Central memory CD4-positive, alpha-beta T cell (primary cell): ENCODE measurements at regions not wholly inside any gene's neighbourhood (a gene's known extent, or its start where the extent isn't known, plus 50 kb on each side); places are given as distances from the start of the nearest gene placed in this dataset.
"Not testable (repeated sequence)": the region's sequence is repeated elsewhere in the genome, so short reads cannot be mapped to it uniquely, and the experiment has no call there.

Experiments
- DNase-seq: peaks from one replicate; pipeline ENCODE4 v3.0.0; 2022

- DNase-seq: no peak
These were observed 122.3 kb upstream of the TMEM164 start for GRCh38 chrX:109880629-109881028.

GRCh38 chrX:109886122-109886761, 116.7 kb upstream of the TMEM164 start:
- DNase-seq: no peak

- DNase-seq: no peak
These were observed 113.5 kb upstream of the TMEM164 start for GRCh38 chrX:109889289-109890006.

GRCh38 chrX:109890300-109890699, 112.6 kb upstream of the TMEM164 start:
- no peak for DNase-seq

DNA sequence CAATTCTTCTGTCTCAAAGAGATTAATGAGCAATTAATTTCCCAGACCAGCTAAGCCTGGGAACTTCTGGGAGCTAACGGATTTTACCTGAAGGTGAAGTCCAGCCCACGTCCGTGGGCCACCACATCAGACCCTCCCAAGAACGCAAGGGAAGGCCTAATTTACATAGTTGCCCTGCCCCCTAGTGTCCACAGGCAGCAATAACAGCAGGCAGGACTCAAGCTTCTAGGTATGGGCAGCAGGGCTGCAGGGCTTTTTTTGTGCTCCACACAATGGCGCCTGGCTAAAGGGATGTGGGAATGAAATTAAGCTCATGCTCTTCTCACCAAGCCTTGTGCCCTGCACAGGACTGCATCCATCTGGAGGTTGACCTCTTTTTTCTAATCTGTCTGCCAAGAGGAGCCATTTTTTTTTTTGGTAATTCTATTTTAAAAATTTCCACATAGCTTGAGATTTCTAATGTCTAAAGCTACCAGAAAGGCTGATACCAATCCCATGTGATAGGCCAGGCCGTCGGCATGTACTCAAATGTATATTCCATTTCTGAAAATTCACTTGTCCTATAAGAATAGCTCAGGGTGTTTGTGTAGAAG, 111.9 kb upstream of the TMEM164 start:
- DNase-seq: peak; percentile 33

DNA sequence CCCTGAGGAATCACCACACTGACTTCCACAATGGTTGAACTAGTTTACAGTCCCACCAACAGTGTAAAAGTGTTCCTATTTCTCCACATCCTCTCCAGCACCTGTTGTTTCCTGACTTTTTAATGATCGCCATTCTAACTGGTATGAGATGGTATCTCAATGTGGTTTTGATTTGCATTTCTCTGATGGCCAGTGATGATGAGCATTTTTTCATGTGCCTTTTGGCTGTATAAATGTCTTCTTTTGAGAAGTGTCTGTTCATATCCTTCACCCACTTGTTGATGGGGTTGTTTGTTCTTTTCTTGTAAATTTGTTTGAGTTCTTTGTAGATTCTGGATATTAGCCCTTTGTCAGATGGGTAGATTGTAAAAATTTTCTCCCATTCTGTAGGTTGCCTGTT, 106.9 kb upstream of the TMEM164 start:
- not testable (repeated sequence) for DNase-seq

- no peak for DNase-seq
These were observed 100.2 kb upstream of the TMEM164 start for GRCh38 chrX:109902665-109903064.

DNA sequence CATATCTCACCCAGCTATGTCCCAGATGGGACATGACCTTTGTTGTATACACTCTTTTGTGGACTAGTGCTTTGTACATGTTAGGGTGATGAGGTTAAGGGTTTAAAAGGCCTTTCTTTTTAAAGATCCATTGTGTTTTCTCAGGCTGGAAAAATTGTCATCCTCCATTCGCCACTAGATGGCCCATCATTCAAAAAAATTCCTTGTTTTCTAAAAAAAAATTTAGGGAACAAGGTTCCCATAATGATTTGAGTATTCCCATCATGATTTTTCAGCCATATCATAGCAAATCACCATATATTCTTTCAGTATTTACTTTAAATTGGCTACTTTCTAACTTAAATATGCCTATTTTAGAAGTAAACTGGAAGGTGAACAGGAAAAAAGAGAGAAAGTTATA, 91.9 kb upstream of the TMEM164 start:
- no peak for DNase-seq

DNA sequence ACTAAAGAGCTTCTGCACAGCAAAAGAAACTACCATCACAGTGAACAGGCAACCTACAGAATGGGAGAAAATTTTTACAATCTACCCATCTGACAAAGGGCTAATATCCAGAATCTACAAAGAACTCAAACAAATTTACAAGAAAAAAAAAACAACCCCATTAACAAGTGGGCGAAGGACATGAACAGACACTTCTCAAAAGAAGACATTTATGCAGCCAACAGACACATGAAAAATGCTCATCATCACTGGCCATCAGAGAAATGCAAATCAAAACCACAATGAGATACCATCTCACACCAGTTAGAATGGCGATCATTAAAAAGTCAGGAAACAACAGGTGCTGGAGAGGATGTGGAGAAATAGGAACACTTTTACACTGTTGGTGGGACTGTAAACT, 89.9 kb upstream of the TMEM164 start:
- not testable (repeated sequence) for DNase-seq

DNA sequence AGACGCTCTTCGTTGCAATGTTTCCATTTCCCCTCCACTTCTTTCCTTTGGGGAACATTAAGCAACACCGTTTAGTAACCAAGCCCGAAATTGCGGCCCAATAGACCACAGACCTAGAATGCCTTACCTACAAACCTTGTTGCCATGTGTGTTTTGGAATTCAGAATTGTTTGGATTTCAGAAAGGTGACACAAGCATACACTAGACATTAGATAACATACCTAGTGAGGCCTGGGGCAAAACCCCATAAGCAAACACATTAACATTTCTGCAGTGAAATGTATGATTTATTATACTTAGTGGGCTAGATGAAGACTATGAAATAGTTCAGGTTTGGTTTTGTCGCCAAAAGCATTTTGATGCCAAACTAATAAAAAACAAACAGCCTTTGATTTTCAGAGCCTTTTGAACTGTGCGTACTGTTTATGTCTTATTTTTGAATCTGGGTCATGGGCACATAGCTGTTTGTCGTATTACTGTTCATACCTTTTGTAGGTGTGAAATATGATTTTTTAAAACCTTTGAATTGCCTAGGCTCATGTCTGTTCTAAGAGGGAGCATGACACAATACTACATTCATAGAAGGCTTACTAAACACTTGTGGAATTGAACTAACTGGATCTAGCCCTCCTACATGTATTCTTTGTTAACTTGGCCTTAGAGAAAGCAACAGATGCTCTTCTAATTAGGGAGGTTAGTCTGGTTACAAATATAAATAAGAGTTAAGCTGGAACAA, 88.6 kb upstream of the TMEM164 start:
- DNase-seq: no peak

- DNase-seq: no peak
These were observed 84.2 kb upstream of the TMEM164 start for GRCh38 chrX:109918753-109919152.

DNA sequence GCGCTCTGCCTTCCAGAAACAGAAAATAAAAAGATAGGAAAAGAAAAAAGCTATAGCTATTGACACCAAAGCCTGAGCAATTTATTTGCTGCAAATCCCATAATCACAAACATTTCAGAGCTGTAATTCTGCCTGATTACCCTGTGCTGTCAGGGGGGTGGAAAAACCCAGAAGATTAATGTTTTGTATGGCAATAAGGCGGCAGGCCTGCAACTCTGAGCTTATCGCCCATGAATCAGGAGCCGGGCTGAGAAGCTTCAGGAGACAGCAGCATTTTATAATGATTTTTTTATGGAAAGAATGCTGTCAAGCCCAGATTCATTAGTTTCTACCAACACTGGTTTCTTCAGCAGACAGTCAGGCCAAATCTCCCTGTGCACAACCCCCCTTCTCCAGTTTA, 82.6 kb upstream of the TMEM164 start:
- no peak for DNase-seq

- no peak for DNase-seq
These were observed 82.0 kb upstream of the TMEM164 start for GRCh38 chrX:109920868-109921267.

DNA sequence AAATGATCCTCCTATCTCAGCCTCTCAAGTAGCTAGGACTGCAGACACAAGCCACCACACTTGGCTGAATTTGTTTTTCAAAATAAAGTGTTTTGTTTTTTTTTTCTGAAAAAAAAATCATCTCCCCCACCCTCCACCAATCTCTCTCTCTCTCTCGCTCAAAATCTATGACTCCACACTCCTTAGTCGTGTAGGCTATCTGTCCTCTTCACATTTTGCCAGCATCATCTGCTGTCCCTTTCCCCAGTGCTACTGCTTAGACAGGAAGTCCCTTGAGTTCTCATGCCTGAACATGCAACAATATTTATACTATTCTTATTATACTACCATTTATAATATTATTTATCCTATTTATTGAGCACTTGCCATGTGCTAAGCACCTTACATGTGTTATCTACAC, 80.7 kb upstream of the TMEM164 start:
- no peak for DNase-seq

GRCh38 chrX:109925003-109925402, 77.9 kb upstream of the TMEM164 start:
- not testable (repeated sequence) for DNase-seq

GRCh38 chrX:109925656-109926055, 77.3 kb upstream of the TMEM164 start:
- no peak for DNase-seq

DNA sequence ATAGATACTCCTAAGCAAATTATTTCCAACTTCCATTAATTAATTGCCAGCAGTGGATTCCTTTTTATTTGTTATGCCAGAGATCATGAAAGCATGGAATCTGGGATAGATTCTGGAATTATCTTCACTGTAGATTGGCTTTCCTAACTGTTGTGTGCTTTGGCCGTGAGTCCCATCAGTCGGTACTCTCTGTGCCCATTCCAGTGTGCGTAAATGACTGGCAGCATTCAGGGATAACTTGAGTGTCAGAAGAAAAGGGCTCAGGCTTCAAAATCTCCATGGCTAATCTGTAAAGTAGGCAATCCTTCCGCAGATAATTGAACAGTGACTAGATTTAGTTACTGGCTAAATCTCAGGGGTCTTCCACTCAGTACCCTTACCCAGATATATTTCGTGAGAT, 76.8 kb upstream of the TMEM164 start:
- no peak for DNase-seq

DNA sequence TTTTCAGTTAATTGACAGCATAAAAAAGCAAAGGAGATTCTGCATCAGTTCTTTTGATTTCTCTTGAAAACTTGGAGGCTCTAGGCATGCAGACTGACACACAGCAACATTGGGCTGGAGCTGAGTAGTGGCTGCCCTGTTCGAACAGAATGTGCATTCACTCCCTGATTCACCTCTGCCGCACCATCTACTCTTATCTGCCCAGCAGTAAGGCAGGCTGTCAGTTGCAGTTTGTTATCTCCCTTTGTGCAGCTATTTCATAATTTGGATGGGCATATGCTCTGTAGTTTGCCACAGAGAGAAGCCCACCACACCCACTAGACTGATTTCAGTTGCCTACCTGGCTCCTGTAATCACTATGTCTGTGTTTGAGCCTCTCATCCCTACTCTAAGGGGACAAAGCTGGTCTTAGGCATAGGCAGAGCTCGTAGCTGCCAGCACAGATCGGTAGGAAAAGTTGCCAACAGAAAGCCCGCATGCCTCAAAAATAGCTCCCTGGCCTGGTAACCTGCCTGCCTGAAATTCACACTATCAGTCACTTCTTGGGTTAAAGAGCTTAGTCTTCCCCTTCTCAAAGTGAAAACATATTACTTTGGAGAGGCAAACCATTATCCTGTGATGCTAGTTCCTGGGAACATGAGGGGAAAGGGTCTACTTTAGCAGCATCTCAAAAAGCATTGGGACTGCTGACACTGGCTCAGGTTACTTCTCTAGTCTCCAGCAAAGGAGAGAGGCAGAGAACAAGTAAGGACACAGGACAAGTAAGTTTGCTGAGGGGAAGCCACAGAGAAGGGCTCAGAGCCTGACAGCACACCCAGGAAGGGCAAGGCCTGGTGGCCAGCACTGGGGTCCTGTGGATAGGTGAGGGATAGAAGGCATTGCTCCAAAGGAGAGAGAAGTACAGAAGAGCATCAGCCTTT, 75.9 kb upstream of the TMEM164 start:
- no peak for DNase-seq

- DNase-seq: no peak
These were observed 75.1 kb upstream of the TMEM164 start for GRCh38 chrX:109927663-109928273.

- no peak for DNase-seq
These were observed 74.1 kb upstream of the TMEM164 start for GRCh38 chrX:109928596-109929335.

- no peak for DNase-seq
These were observed 71.2 kb upstream of the TMEM164 start for GRCh38 chrX:109931677-109932076.
